Heart right ventricle (tissue), 16 donors: ENCODE measurements at regions not wholly inside any gene's neighbourhood (a gene's known extent, or its start where the extent isn't known, plus 50 kb on each side); places are given as distances from the start of the nearest gene placed in this dataset.

ENCODE experiments used
- ATAC-seq, 8 donors: fragments of 200-7000 bp; cut with Tn5 transposase; one replicate each; pipeline ENCODE4 v1.9.1; 2020; ENCODE audit warnings: mild to moderate bottlenecking in 8 of 8, moderate library complexity in 8 of 8, moderate number of reproducible peaks in 1 of 8
- DNase-seq, 2 donors: peaks; one replicate each; pipeline ENCODE4 v3.0.0-alpha.2; 2020
- H3K27ac ChIP-seq, 10 donors: fragments of 200-600 bp; sonication (generic) in 2 of 10; one replicate each; pipeline versions ENCODE4 v1.5.0 to v1.8.0; 2020 to 2022; ENCODE audit warnings: mild to moderate bottlenecking in 3 of 10
- H3K27me3 ChIP-seq, 7 donors: fragments of 200-600 bp; one replicate each; pipeline ENCODE4 v1.8.0; 2021 to 2022; ENCODE audit warnings: mild to moderate bottlenecking in 2 of 7
- H3K36me3 ChIP-seq, 9 donors: fragments of 200-600 bp; sonication (generic) in 1 of 9; one replicate each; pipeline versions ENCODE4 v1.5.0 to v1.8.0; 2020 to 2022; ENCODE audit warnings: mild to moderate bottlenecking in 2 of 9
- H3K4me1 ChIP-seq, 9 donors: fragments of 200-600 bp; sonication (generic) in 1 of 9; one replicate each; pipeline versions ENCODE4 v1.5.0 to v1.8.0; 2020 to 2022; ENCODE audit warnings: mild to moderate bottlenecking in 4 of 9
- H3K4me3 ChIP-seq, 10 donors: fragments of 200-600 bp; sonication (generic) in 2 of 10; one replicate each; pipeline versions ENCODE4 v1.5.0 to v1.8.0; 2020 to 2022; ENCODE audit warnings: mild to moderate bottlenecking in 7 of 10, moderate library complexity in 2 of 10
- H3K9me3 ChIP-seq, 11 donors: fragments of 200-600 bp in 10 of 11; sonication (generic) in 2 of 11; one replicate each; pipeline versions ENCODE4 v1.5.0 to v1.8.0; 2013 to 2022; ENCODE audit warnings: mild to moderate bottlenecking in 2 of 11, control low read depth in 1 of 11, moderate library complexity in 1 of 11
- WGBS, 2 donors: extraction: QIAGEN DNeasy Blood & Tissue Kit; methylation state at CpG; one replicate each; pipeline ENCODE4 v1.1.7; 2013; ENCODE audit warnings: inconsistent platforms in 1 of 2; 5-methylcytosine and 5-hydroxymethylcytosine counted together
- intact Hi-C, 10 donors: fragments of 100-400 bp; cut with DNase I; formaldehyde crosslinking; loops; one replicate each; pipeline versions ENCODE4 v1.11.1 to v1.14.2; 2022
- TF ChIP-seq, protein P1 (sequence below), 9 donors: fragments of 200-600 bp; sonication (generic) in 2 of 9; IDR thresholded peaks; one replicate each; pipeline versions ENCODE4 v1.5.0 to v1.8.0; 2021 to 2022; ENCODE audit warnings: antibody characterized with exemption in 9 of 9, mild to moderate bottlenecking in 5 of 9, moderate library complexity in 1 of 9
- donor health status: Arrhythmogenic right ventricular cardiomyopathy.
- donor health status: ischemic (EF 13 %, LVEDD 7.1; RV severe dilation, severe dysfunction).
- donor health status: healthy with polysubstance abuse.
- donor health status: DM: no; HTN: yes; CAD: no.
- donor health status: DM: no; HTN: no; CAD: no.
- donor health status: ischemic (EF 25% LVEDD 6.9; RV normal size, moderate dysfunction).
- donor health status: ischemic (EF 25% LVEDD 5.7; RV mildly dilated, moderate dysfunction).
- donor health status: healthy.
- donor health status: DM: yes; HTN: yes; CAD: no.
- donor health status: Ischemic cardiomyopathy.
- donor health status: ischemic (EF 35%, LVEDD 5.7; RV mildly dilated, moderate dysfunction).
- donor health status: nonischemic (EF 11% LVEDD 7.7; RV severe dilation, severe dysfunction).
- donor health status: DM: yes; HTN: yes; CAD: no.
- donor health status: PGD.
- donor health status: ischemic (EF 29% LVEDD 5.4; RV normal size, mild dysfunction).
- donor health status: nonischemic (EF 23%, LVEDD 6.1; RV moderate dilation, normal function).

DNA sequence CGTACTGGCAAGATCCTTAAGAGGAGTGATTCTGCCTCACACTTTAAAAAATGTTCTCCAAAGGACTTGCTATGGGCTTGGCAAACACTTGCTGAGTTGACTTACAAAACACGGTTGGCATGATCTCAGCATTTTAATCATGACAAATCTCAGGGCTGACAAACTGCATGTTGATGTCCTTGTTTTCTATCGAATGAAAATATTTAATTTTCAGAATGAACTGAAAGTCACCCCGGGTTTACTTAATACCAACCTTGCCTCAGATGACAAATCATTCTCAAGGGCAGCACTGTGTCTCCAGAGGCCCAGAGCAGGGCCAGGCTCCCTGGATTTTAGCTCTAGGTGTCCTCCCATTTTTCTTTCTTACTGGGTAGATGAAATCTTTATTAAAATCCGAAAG, 229.1 kb upstream of the ZFHX3 start:
- H3K36me3 ChIP-seq, result no peaks in the 10 kb centered on the region
- H3K27ac ChIP-seq, result no peak overlapping the region
- 76 to 82% methylated on average over 5 of the region's 5 CpGs for WGBS, 2 donors
- H3K4me3 ChIP-seq, result no peak overlapping the region
- TF ChIP-seq, protein P1, sequence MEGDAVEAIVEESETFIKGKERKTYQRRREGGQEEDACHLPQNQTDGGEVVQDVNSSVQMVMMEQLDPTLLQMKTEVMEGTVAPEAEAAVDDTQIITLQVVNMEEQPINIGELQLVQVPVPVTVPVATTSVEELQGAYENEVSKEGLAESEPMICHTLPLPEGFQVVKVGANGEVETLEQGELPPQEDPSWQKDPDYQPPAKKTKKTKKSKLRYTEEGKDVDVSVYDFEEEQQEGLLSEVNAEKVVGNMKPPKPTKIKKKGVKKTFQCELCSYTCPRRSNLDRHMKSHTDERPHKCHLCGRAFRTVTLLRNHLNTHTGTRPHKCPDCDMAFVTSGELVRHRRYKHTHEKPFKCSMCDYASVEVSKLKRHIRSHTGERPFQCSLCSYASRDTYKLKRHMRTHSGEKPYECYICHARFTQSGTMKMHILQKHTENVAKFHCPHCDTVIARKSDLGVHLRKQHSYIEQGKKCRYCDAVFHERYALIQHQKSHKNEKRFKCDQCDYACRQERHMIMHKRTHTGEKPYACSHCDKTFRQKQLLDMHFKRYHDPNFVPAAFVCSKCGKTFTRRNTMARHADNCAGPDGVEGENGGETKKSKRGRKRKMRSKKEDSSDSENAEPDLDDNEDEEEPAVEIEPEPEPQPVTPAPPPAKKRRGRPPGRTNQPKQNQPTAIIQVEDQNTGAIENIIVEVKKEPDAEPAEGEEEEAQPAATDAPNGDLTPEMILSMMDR (IDR thresholded peaks at IDR 0.05), result no peak
- ATAC-seq (no peak), DNase-seq (no peak)
- peaks cover 0 to 4% (median 0%) of the 10 kb centered on the region in 7 donors for H3K27me3 ChIP-seq
- no peaks in the 10 kb centered on the region for H3K4me1 ChIP-seq
- intact Hi-C loops, result no loop called here
- H3K9me3 ChIP-seq, result peaks cover 0 to 7% (median 0%) of the 10 kb centered on the region in 11 donors

DNA sequence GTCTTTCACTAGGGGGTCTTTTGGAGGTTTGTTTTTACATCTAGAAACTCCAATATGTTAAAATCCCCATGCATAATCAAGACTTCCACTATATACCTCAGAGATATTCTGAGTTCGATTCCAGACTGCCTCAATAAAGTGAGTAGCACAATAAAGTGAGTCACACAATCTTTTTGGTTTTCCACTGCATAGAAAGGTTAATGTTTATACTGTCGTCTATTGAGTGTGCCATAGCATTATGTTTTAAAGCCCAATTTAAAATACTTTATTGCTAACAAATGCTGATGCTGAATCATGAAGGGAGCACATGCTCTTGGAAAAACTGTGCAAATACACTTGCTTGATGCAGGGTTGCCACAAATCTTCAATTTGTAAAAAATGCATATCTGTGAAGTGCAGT, 227.5 kb upstream of the ZFHX3 start:
- no peaks in the 10 kb centered on the region for H3K36me3 ChIP-seq
- TF ChIP-seq, protein P1 (IDR thresholded peaks at IDR 0.05), result no peak
- peaks cover 0 to 4% (median 0%) of the 10 kb centered on the region in 7 donors for H3K27me3 ChIP-seq
- H3K9me3 ChIP-seq, result peaks cover 0 to 7% (median 0%) of the 10 kb centered on the region in 11 donors
- WGBS, 2 donors, result 84 to 91% methylated on average over 2 of the region's 2 CpGs
- DNase-seq, result no peak
- no peak overlapping the region for H3K27ac ChIP-seq
- no peaks in the 10 kb centered on the region for H3K4me1 ChIP-seq
- intact Hi-C loops, result no loop called here
- H3K4me3 ChIP-seq, result no peak overlapping the region
- ATAC-seq, result no peak

DNA sequence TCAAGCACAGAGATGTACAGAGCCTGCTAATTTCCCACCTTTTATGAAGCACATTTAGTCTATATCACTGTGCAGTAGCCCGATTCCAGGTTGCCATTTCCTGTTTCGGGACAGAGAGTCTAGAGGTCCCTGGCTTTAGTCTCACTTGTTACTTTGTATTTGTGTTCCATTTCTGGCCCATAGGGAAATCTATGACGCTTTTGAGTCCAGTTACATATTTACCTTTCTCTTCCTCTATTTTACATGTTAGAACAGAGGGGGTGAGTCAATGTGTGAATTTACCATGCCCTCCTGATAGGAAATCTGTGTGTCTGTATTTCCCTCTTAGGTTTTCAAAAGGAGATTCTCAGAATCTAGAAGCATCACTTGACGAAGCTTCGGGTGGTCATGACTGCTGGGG, 227.1 kb upstream of the ZFHX3 start:
- Histone ChIP-seq H3K4me1 (no peaks in the 10 kb centered on the region), H3K9me3 (peaks cover 0 to 7% (median 0%) of the 10 kb centered on the region in 11 donors), H3K27me3 (peaks cover 0 to 4% (median 0%) of the 10 kb centered on the region in 7 donors), H3K36me3 (no peaks in the 10 kb centered on the region), H3K4me3 (no peak overlapping the region), H3K27ac (no peak overlapping the region)
- 67 to 73% methylated on average over 5 of the region's 5 CpGs for WGBS, 2 donors
- TF ChIP-seq, protein P1 (IDR thresholded peaks at IDR 0.05), result no peak
- intact Hi-C loops, result no loop called here
- ATAC-seq (no peak), DNase-seq (no peak)

DNA sequence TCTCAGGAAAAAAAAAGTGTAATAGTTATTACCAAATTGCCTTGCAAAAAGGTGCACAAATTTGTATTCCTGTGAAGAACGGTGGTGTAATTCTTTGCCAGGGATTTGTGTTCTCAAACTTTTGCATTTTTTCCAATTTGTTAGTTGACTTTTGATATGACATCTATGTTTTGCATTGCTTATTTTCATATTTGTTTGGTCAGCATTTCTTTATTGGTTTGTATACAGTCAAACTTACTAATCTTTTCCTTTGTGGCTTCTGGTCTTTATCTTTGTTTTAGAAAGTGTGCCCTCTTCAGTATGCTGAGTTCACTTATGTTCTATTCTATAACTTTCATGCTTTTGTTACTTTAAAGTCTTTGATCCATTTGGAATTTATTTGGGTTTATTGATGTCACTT, 226.2 kb upstream of the ZFHX3 start:
- no peak for DNase-seq
- TF ChIP-seq, protein P1 (IDR thresholded peaks at IDR 0.05), result no peak
- Histone ChIP-seq H3K4me1 (no peaks in the 10 kb centered on the region), H3K9me3 (peaks cover 0 to 7% (median 0%) of the 10 kb centered on the region in 11 donors), H3K36me3 (no peaks in the 10 kb centered on the region), H3K27me3 (peaks cover 0 to 7% (median 0%) of the 10 kb centered on the region in 7 donors), H3K27ac (no peak overlapping the region), H3K4me3 (no peak overlapping the region)
- intact Hi-C loops, result no loop called here
- ATAC-seq, result no peak
- WGBS, 2 donors, result 89 to 96% methylated on average over 1 of the region's 1 CpG
